ENCODE measurements at regions not wholly inside any gene's neighbourhood (a gene's known extent, or its start where the extent isn't known, plus 50 kb on each side); places are given as distances from the start of the nearest gene placed in this dataset.

DNA sequence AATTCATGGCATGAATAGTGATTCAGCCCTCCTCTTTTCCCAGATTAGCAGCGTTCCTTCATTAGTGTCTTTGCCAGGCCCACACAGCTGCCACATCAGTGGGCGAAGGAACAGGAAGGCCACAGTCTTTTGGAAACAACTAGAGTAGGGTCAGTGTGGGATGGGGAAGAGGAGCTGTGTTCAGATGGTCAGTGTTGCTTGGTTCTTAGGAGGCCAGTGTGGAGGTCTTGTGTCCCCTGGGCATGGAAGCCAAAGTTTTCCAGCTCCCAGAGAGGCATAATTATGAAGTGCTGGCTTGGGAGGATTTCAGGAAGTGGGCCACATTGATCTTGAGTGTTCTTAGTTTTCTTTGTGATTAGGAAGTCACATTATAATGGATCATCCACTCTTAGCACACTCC lies 269.6 kb downstream of the PSAT1 start:
- DNase-seq (ENCODE audit: low read depth): no peak

DNA sequence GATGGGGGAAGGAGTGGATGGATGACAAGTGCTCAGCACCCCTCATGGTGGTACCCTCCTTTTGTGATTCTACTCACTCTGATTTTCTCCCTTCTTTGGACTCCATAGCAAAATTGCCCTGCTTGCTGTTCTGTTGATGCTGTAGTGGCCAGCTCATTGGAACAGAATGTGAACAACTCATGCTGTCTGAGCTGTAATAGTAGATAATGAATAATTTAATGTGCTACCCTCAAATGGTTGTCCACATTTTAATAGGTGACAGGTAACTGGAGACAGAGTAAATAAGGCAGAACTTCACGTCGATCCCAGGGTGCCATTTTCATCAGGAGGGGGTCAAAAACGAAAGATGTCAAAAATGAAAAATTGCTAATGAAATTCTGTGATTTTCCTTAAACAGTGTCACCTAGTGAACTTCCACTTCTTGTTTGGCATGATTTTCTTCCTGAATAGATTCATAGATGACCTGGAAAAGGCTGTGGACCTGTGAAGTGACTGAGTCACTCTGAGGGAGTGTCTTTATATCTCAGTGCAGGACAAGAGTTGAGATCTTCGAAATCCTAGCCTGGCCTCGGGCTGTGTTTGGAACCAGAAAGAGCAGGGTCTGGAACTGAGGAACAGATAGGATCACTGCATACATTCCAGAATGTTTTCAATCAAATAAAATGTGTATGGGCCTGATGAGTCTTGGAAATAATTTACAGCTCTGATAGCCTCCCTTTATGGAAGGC lies 270.2 kb downstream of the PSAT1 start:
- DNase-seq (ENCODE audit: low read depth): peak; percentile 70

DNA sequence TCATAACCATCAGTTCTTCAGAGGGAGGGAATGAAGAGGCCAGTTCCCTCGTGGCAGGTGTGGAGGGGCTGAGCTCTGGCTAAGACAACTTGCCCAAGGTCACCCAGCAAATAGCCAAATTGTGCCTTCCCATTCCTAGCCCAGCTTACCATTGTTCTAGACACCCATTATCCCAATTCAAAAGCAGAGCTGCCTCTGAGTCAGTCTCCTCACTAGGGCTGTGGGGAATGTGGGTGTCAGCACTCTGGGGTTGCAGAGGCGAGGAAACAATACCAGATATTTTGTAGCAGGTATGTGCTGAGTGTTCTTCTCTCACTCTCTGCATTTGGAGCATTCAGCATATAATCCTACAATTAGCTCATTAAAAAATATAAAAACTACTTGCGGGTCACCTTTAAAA lies 270.8 kb downstream of the PSAT1 start:
- DNase-seq (ENCODE audit: low read depth): peak; percentile 13

DNA sequence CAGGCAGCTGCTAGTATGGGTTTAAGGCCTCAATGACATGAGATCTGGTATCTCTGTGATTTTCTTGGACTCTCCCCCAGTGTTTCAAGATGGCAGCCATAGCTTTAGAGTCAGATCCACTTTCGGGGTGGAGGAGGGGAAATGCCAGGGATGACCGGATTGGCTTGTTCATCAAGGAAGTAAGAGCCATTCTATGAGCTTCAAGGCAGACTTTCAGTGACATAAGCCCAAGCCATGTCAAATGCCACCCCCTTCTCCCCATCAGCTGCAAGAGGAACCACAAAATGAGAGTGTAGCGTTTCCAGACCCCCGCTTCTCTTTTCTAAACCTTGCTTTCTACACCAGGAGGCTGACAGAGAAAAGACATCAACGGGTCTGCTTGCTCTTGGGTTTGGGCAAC lies 271.8 kb downstream of the PSAT1 start:
- no peak for DNase-seq (ENCODE audit: low read depth)

DNA sequence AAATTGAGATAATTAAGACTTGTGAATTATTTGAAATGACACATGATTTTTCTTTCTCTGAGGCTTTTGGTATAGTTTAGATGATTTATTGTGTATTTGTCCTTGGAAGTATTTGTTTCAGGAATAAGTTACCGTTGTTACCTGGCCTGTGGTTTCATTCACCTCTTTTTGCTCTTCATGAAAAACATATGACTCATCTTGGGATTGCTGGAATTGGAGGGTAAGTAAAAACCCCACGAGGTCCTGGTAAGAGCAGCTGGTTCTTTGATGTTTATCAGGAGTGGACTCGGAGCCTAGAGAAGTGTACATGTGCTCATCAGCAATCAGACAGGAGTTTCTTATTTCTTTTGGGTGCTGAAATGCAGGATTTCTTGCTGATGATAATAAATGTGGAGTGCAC lies 275.3 kb downstream of the PSAT1 start:
- DNase-seq (ENCODE audit: low read depth): no peak

DNA sequence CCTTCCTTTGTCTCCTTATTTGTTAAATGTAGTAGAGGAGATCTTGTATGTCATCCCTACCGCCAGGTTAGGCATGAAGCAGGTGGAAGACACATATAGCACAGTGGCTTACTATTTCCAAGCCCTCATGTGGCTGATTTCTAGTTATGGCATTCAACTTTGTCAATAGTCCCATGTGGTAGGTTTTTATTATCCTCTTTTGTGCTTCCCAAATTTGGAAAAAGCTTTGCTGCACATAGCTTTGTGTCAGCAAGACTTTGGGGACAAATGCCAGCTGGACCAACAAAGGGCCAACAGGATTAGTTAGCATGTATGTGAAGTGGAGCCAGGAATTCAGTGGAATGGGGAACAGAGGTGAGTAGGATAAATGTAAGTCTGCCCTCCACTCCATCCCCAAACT lies 276.3 kb downstream of the PSAT1 start:
- no peak for DNase-seq (ENCODE audit: low read depth)

DNA sequence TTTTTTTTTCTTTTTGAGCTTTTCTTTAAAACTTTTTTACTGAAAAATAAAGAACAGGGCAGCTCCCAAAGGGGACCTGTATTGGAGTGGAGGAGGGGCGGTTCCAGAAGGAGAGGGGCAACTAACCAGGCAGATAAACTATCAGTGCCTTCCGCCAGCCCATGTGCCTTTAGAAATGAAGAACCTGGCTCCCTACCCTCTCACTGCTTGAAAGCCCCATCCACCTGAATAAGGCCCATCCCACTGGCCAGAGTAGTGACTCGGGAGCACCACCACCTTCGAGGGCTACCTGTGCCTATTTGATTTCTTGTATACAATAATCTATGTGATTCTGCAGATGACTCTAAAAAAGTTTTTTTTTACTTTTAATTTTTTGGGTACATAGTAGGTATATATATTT lies 276.7 kb downstream of the PSAT1 start:
- no peak for DNase-seq (ENCODE audit: low read depth)

DNA sequence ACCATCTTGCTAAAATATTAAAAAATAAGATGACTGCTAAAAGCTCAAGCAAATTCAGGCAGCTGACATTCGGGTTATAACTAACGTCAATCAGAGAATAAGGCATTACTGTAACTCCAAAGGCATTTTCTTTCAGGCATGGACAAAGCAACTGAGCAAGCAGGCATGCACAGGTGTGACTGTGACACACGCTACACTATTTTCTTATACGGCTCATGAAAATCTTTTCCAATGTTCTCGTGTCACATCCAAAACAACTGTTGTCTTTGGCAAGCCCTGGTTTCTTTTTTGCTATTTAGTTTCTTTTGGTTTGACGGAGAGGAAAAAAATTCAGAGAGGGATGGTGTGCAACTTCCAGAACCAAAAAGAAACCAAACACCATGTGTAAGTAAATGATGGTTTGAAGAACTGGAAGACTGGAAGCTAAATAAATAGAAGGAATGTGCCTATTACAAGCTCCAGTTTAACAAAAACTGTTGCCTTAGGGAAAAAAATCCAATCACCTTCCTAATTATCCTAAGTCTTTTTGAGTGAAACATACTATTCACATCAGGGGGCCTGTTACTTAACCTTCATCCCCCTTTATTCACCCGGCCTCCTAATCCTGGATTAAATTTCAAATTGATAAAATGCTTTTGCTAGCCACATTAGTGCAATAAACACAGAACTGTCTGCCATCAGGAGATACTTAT lies 277.6 kb downstream of the PSAT1 start:
- DNase-seq (ENCODE audit: low read depth): no peak

DNA sequence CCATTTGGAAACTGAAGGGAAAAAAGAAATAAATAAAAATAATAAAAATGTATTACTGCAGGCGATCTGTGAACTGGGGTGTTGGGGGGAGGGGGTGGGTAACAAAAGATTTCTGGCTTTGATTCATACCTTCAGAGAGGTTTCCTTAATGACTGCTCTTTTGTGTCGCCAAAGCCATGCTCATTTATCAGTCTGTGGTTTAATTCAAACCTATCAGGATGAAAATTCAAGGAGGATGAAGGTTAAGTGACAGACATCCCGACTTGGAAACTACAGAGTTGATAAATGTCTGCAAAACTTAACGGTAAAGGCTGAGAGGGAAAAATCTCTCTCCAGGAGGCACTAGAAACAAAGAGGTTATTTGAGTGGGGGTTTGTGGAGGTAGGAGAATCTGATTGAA lies 278.2 kb downstream of the PSAT1 start:
- no peak for DNase-seq (ENCODE audit: low read depth)

DNA sequence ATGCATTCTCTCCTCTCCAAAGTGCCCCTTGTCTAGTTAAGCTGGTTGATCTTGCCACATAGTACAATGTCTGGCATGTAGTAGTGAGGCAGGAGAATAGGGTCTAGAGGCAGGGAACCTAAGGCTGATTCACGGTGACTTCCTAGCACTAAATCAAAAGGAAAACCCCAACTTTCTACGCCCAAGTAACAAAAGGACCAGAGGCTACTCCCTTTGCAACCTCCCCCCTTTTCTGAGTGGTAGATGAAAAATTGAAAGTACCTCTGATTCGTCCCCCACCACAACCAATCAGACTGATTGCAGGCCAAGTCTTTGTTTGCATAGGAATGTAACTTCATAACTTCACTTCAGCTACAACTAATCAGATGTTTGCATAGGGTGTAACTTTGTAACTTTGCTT lies 278.8 kb downstream of the PSAT1 start:
- DNase-seq (ENCODE audit: low read depth): no peak

DNA sequence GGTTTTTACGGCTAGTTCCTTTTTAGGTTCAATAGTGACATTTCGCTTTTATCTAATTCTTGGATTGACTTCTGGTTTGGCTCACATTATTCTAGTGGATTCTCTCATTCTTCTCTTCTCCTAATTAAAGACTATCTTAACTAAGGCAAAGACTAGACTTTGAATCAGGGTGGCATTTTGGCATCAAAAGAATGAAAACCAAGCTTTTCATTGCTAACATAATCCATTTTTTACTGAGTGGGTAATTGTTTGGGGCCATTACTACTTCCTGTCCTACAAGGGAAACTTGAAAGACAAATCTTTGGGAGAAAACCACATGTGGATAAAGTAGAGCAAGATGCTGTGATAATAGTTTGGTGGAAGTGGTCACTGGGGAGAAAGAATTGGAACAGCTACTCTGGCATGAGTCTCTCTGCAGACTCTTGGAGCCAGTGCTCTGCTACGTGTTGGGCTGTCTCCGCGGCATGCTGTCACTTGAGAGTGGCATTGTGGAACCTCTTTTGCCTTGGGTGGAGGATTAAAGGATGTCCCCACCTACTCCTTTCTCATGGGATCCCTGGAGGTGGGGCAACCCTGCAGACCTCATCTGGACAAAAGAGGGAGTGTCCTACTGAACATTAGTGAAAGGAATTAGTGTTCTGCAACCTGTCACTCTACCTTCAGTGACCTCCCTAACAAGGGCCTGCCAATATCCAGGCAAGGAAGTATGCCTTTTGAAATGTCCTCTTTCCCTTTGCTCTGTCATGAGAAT lies 280.4 kb downstream of the PSAT1 start:
- no peak for DNase-seq (ENCODE audit: low read depth)

DNA sequence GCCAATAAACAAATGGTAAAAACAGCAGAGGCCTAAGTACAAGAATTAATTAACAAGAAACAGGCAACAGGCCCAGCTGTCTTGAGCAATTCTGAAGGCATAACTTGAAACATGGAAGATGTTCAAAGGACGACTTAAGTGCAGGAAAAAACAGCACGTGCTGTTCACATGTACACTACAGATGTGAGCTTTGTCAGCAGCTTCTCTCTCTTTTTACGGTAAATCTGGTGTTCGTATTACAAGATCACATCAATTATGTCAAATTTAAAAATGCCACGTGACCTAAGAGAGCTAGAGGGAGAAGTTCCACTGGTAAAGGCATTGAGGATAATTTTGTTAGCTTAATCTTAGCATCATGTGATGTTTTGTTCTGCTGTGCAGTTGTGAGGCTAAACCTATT lies 281.1 kb downstream of the PSAT1 start:
- DNase-seq (ENCODE audit: low read depth): no peak

DNA sequence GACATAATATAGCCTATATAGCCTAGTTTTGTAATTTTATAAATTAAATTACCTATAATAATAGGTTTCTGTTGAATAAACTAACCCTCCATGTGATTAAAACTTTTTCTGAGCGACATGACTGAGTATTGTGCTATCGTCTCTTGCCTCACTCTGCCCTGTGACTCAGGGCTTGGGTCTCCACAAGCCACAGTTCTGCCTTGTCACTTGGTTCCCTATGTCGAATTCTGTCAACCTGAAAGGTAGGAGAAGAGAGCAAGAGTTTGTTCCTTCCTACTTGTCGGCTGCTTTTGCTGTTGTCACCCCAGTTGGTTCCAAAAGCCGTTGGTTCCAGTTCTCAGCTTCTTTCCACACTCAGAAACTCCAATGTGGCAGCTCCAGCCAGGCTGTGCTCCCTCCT lies 285.9 kb downstream of the PSAT1 start:
- DNase-seq (ENCODE audit: low read depth): no peak

DNA sequence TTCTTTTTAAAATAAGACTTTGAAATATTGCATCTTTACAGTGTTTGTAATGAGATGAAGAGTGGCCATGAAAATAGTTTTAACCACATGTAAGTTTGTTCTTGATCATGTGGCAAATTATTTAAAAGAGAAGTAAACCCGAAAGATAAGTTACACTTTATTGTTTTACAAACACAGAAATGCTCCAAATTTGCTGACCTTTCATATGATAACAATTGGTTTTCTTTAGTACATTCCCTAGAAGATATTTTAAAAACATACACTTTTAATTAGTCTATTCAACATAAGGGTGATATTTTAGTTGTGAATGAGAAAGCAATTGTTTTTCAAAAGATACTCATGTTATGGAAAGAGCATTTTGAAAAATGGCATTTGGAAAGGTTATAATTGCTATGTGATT lies 287.7 kb downstream of the PSAT1 start:
- DNase-seq (ENCODE audit: low read depth): no peak

DNA sequence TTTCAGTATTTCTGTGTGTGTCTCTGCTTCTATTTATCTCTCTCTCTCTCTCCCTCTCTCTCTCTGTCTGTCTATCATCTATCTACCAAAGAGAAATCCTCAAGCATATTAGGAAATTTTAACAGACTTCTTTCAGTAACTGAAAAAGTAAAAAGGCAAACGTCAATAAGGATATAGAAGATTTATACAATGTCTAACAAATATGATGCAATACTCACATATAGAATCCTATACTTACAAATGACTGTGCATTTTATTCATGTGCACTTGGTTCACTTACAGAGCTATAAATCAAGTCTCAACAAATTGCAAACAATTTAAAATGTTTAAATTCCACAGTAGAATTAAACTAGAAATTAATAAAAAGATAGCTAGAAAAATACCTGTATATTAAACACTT lies 289.0 kb downstream of the PSAT1 start:
- DNase-seq (ENCODE audit: low read depth): no peak

DNA sequence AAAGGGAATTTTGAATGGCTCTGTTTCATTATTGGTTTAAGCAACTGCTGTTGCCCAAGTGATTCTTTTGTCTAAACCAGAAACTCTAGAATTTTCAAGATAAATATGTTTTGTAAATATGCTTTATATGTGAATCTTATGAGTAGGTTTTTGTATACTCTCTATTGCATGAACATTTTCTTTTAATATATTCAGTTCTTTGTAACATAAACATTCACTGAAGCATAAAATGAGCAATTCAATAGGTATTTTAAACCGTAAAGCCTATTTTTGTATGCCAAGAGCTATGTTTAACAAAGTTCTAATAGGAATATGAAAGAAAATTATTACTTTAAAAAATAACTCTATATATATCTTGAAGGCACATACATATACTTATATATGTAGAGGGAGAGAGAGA lies 293.1 kb downstream of the PSAT1 start:
- peak; percentile 42 for DNase-seq (ENCODE audit: low read depth)

DNA sequence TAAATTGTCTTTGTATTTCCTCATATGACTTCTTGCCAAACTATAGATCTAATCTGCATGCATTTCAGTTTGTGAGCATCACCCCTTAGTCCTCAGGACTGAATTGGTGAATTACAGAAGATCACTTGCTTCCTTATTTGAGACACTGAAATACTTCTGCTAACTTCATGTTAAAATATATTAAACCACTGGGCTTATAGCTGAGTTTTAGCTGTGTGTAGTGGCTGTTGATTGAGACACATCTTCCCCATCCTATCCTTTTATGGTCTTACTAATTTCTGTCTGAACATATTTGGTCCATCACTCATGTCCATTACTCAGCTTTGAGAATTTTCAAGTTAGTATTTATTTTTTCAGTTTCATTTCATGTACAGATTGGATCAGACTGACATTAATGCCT lies 295.9 kb downstream of the PSAT1 start:
- peak; percentile 81 for DNase-seq (ENCODE audit: low read depth)

DNA sequence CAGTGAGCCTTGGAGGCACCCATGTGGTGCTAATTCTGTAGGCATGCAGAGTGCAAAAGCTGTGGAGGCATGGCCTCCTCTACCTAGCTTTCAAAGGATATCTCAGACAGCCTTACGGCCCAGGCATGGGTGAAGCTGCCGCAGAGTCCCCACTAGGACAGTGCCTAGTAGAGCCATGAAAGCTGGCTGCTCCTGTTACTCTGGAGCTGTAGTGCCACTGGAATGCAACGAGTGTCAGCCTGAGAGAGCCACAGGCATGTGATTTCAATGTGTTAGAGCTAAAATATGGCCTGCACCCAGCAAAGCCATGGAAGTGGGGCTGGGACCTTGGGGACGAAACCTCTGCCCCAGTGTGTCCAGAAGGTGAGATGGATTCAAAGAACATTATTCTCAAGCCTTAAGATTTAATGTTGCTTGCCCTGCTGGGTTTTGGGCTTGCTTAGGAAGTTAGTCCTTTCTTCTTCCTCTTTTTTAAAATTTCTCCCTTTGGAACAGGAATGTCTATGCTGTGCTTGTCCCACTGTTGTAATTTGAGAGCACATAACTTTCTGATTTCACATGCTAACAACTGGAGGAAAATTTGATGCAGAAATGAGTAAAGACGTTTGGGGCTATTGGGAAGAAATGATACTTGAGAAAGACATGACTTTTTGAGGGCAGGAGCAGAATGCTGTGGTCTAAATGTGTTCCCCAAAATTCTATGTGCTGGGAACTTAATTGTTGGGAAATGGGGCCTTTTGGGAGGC lies 298.4 kb downstream of the PSAT1 start:
- DNase-seq (ENCODE audit: low read depth): no peak

DNA sequence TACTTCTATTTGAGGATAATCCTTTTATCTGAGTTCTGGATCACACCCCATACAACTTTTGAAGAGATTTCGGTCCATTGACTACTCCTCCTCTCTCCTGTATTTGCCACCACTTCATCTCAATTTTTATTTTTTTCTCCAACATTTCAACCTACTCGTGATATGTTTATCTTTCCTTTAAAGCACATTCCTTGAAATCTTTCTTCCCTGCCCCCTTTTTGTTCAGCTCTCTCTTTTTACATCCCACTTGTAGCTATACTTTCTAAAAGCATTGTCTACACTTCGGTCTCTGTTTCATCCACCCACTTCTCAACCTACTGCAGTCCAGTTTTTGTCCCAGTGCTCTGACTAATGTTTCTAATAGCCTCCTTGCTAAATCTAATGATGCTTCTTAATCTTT lies 299.4 kb downstream of the PSAT1 start:
- DNase-seq (ENCODE audit: low read depth): no peak

DNA sequence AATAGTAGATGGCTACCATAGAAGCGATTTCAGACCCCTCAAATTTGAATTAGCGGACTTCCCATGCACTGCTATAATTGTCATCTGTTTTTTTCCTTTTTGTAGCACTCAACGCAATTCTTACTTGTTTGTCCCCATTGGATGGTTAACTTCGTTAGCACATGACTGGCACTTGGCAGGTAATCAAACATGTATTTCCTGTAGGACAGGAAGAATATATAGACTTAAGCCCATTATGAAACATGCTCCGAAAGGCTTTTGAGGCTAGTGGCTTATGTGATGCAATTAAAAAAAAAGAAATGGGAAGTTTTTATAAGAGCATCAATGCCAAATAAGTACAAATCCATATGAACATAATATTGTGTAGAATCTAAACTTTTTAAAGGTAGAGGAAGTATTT lies 301.2 kb downstream of the PSAT1 start:
- DNase-seq (ENCODE audit: low read depth): no peak

DNA sequence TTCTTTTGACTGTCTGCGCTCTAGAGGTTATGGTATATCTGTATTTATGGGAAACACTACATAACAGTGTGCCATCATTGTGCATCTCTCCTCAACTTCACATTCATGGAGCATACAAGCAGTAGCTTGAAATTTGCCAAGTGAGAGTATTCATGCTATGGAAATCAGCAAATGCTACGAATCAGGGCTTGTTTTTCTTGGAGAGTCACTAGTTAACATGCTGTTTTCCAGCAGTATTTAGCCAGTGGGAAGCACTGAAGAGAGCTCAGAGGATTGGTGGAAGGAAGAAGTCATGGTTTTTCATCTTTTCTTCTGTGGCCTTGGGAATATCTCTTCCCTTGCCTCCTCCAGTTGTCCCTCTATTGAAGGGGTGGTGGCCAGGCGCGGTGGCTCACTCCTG lies 303.0 kb downstream of the PSAT1 start:
- DNase-seq (ENCODE audit: low read depth): no peak

DNA sequence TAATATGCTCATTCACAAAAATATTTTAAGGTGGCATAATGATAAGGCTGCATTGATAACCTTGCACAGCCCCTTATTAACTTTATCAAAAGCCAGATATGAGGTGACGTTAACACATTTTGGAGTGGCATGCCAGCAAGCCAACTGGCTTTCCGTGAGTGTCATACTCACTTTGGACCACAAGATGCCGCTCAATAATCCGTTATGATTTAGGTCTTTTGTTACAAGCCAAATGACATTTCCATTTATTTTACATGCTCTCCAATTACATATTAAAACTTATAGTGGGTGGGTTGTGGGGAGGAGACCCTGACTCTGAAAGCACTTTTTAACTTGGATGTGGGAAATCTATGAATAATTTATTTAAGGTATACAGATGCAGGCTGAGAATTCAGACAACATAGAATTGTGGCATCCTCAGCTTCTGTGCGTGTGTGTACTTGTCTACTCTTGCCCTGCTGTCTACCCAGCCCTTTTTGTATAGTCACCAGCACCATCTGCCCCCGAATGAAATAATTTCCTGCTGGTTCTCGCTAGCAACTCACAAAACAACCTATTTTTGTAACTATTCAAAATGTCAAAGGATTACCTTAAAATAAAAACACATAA lies 305.1 kb downstream of the PSAT1 start:
- DNase-seq (ENCODE audit: low read depth): peak; percentile 75
